ENCODE measurements at regions not wholly inside any gene's neighbourhood (a gene's known extent, or its start where the extent isn't known, plus 50 kb on each side); places are given as distances from the start of the nearest gene placed in this dataset.

DNA sequence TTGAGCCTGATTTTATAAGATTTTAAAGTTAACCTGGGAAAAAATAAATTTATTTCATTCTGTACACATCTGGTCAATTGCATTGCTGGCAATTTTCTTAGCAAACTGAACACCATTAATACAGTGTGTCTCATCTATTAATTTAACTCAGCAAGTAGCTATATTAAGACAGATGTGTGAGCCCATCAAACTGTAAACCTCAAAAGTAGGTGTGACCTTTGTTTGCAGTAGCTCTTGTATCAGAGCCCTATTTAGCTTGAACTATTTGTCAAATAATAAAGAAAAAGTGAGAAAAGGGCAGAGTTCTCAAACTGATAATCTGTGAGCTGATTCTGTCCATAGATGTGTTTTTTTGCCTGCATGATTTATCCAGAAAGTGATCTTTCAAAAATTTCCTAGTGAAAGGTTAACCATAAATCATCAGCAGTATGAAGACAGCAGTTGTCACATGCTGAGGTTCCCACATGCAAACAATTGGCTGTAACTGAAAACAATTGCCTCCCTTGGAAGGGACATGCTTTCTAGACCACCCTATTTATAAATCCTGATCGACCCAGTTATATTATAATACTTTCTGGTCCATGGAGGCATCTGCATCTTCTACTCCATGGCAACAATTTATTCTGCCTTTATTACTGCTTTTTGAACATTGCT, 646.5 kb downstream of the NSUN3 start:
- H3K36me3 ChIP-seq (ENCODE audit: insufficient read depth, low read length) = no peaks in the 10 kb centered on the region
- DNase-seq (no peak), ATAC-seq (ENCODE audit: insufficient read depth, low read depth) (no peak)
- H3K4me1 ChIP-seq (ENCODE audit: insufficient read depth, low read length) = no peaks in the 10 kb centered on the region
- no peaks in the 10 kb centered on the region for H3K9me3 ChIP-seq (ENCODE audit: insufficient read depth, low read length, severe bottlenecking)
- no peak overlapping the region for H3K4me2 ChIP-seq (ENCODE audit: insufficient read depth, low read length)
- H2AFZ ChIP-seq (ENCODE audit: low read depth, low read length) = no peak overlapping the region
- H3K79me2 ChIP-seq (ENCODE audit: insufficient read depth, low read length) = no peaks in the 10 kb centered on the region
- TF ChIP-seq, protein P1, sequence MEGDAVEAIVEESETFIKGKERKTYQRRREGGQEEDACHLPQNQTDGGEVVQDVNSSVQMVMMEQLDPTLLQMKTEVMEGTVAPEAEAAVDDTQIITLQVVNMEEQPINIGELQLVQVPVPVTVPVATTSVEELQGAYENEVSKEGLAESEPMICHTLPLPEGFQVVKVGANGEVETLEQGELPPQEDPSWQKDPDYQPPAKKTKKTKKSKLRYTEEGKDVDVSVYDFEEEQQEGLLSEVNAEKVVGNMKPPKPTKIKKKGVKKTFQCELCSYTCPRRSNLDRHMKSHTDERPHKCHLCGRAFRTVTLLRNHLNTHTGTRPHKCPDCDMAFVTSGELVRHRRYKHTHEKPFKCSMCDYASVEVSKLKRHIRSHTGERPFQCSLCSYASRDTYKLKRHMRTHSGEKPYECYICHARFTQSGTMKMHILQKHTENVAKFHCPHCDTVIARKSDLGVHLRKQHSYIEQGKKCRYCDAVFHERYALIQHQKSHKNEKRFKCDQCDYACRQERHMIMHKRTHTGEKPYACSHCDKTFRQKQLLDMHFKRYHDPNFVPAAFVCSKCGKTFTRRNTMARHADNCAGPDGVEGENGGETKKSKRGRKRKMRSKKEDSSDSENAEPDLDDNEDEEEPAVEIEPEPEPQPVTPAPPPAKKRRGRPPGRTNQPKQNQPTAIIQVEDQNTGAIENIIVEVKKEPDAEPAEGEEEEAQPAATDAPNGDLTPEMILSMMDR (IDR thresholded peaks at IDR 0.05; ENCODE audit: borderline replicate concordance, extremely low read depth, low read length, poor library complexity, severe bottlenecking) = no peak
- no peak for TF ChIP-seq EZH2 (IDR thresholded peaks at IDR 0.05; ENCODE audit: borderline replicate concordance, low read depth, low read length, severe bottlenecking)
- H3K9ac ChIP-seq (ENCODE audit: low read depth, low read length) = no peak overlapping the region
- no peak overlapping the region for H3K27ac ChIP-seq (ENCODE audit: low read length)
- H4K20me1 ChIP-seq (ENCODE audit: insufficient read depth, low read length) = no peaks in the 10 kb centered on the region
- H3K27me3 ChIP-seq (ENCODE audit: insufficient read depth, low read length, poor library complexity) = no peaks in the 10 kb centered on the region
- no peak overlapping the region for H3K4me3 ChIP-seq (ENCODE audit: low read depth in 1 of 2, low read length in 2 of 2)

DNA sequence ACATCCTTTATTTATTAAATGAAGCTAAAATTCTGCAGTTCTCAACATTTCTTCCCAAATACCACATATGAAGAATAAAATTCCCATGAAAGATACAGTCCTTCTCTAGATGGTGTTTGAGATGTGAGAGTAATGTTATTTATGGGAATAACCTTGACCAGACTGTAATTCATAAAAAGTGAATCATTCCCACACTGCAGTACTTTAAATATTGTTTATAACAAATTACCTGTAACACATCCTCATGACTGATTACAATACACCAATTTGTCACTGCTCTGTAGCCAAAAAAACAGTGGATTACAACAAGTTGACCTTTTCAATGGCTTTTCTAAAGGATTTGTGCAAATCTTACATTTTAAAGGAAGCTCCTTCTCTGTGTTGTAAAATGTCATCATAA, 651.3 kb downstream of the NSUN3 start:
- Histone ChIP-seq H3K4me3 (ENCODE audit: low read depth in 1 of 2, low read length in 2 of 2) (no peak overlapping the region), H3K27ac (ENCODE audit: low read length) (no peak overlapping the region), H3K9ac (ENCODE audit: low read depth, low read length) (no peak overlapping the region), H3K79me2 (ENCODE audit: insufficient read depth, low read length) (no peaks in the 10 kb centered on the region), H3K4me2 (ENCODE audit: insufficient read depth, low read length) (no peak overlapping the region), H3K36me3 (ENCODE audit: insufficient read depth, low read length) (no peaks in the 10 kb centered on the region), H3K27me3 (ENCODE audit: insufficient read depth, low read length, poor library complexity) (no peaks in the 10 kb centered on the region), H4K20me1 (ENCODE audit: insufficient read depth, low read length) (no peaks in the 10 kb centered on the region), H3K4me1 (ENCODE audit: insufficient read depth, low read length) (no peaks in the 10 kb centered on the region), H3K9me3 (ENCODE audit: insufficient read depth, low read length, severe bottlenecking) (no peaks in the 10 kb centered on the region), H2AFZ (ENCODE audit: low read depth, low read length) (no peak overlapping the region)
- no peak for ATAC-seq (ENCODE audit: insufficient read depth, low read depth)
- TF ChIP-seq, protein P1 (IDR thresholded peaks at IDR 0.05; ENCODE audit: borderline replicate concordance, extremely low read depth, low read length, poor library complexity, severe bottlenecking) = no peak
- TF ChIP-seq EZH2 (IDR thresholded peaks at IDR 0.05; ENCODE audit: borderline replicate concordance, low read depth, low read length, severe bottlenecking) = no peak
- DNase-seq = no peak

DNA sequence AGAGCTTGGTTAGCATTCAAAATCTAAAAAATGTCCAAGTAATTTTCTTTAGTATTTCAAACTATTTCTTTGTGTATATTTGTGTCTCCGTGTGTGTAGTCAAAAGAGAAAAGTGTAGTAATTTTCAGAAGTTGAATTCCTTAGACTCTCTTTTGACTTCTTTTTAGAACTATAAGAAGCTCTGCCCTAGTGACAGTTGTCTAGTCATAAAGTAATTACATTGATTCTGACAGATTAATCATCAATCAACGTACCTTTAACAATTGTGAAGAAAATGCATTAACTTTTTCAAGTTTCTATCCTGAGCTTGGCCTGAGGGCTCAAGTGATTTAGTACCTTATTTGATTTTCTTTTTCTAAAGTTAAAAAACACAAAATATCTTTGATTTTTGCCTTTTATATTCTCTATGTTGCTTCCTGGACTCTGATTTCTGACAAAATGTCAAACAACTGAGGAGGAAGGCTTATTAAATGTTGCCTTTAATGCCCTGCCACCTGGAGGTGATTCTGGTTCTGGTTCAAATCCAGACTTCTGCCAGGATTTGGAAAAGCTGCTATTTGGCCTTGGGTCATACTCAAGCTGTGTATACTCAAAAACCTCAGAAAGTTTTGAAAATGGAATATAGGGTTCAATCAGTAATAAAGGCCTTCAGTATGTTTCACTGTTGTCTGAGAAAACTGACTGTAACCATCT, 653.6 kb downstream of the NSUN3 start:
- no peaks in the 10 kb centered on the region for H3K9me3 ChIP-seq (ENCODE audit: insufficient read depth, low read length, severe bottlenecking)
- TF ChIP-seq, protein P1 (IDR thresholded peaks at IDR 0.05; ENCODE audit: borderline replicate concordance, extremely low read depth, low read length, poor library complexity, severe bottlenecking) = no peak
- TF ChIP-seq EZH2 (IDR thresholded peaks at IDR 0.05; ENCODE audit: borderline replicate concordance, low read depth, low read length, severe bottlenecking) = no peak
- H3K36me3 ChIP-seq (ENCODE audit: insufficient read depth, low read length) = no peaks in the 10 kb centered on the region
- no peak overlapping the region for H3K4me2 ChIP-seq (ENCODE audit: insufficient read depth, low read length)
- DNase-seq = no peak
- H2AFZ ChIP-seq (ENCODE audit: low read depth, low read length) = no peak overlapping the region
- H3K27me3 ChIP-seq (ENCODE audit: insufficient read depth, low read length, poor library complexity) = no peaks in the 10 kb centered on the region
- no peaks in the 10 kb centered on the region for H4K20me1 ChIP-seq (ENCODE audit: insufficient read depth, low read length)
- H3K4me1 ChIP-seq (ENCODE audit: insufficient read depth, low read length) = no peaks in the 10 kb centered on the region
- H3K79me2 ChIP-seq (ENCODE audit: insufficient read depth, low read length) = no peaks in the 10 kb centered on the region
- H3K4me3 ChIP-seq (ENCODE audit: low read depth in 1 of 2, low read length in 2 of 2) = no peak overlapping the region
- no peak overlapping the region for H3K27ac ChIP-seq (ENCODE audit: low read length)
- no peak overlapping the region for H3K9ac ChIP-seq (ENCODE audit: low read depth, low read length)
- no peak for ATAC-seq (ENCODE audit: insufficient read depth, low read depth)

Measured in DND-41 (cell line).